ENCODE measurements at regions not wholly inside any gene's neighbourhood (a gene's known extent, or its start where the extent isn't known, plus 50 kb on each side); places are given as distances from the start of the nearest gene placed in this dataset.

DNA sequence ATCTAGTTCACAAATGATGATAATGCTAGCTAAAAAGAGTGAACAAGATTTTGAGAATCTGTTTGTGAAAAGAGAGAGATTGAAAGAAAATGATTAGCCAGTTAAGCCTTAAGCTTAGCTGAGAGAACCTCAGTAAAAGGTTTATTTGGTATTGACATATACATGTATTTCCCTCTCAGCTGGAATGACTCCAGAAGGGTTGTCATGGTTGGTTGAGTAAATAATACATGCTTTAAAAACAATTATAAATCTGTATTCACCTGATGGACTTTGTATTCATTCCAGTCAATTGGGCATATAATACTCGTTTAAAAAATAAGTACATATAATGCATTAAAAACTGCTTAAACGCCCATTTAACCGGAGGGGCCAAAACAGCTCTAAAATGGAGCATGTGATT is 181.4 kb downstream of the GRB14 start:
- no peak for DNase-seq

DNA sequence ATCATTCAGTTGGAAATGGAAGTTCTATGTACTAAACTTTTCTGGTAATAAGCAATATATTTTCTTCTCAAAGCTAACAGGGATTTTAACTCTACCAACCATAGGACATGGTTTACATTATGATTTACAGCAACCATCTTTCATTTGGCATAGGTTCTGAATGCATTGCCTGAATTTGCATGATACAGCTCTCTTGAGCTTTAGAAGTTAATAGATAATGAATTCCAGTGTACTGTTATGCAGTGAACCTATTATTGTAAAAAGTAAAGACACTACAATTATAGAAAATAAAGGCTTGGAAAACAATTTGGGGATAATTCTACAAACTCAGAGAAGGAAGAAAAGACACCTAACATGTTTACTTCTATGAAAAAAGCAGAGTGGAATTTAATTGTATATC is 182.0 kb downstream of the GRB14 start:
- DNase-seq, result no peak

- no peak for DNase-seq
Observed at GRCh38 chr2:164438490-164439205, 182.6 kb downstream of the GRB14 start.

DNA sequence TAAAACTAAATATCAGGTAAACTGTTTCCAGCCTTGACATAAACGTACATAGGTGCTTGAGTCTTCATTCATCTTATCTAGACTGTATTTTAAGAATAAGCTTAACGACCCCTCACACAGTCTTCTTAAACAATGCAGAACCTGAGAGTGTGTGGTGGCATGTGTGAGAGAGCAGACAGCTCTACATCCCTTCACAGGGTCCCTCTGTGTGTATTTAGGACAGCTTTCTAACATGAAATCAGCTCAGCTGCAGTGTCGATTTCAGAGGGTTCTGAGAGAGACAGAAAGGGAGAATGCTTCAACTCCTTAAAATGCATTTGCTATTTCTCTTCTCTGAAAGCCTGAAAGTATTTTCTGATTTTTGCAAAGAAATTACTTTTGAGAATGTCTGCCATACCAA is 185.2 kb downstream of the GRB14 start:
- peak; percentile 51 for DNase-seq

DNA sequence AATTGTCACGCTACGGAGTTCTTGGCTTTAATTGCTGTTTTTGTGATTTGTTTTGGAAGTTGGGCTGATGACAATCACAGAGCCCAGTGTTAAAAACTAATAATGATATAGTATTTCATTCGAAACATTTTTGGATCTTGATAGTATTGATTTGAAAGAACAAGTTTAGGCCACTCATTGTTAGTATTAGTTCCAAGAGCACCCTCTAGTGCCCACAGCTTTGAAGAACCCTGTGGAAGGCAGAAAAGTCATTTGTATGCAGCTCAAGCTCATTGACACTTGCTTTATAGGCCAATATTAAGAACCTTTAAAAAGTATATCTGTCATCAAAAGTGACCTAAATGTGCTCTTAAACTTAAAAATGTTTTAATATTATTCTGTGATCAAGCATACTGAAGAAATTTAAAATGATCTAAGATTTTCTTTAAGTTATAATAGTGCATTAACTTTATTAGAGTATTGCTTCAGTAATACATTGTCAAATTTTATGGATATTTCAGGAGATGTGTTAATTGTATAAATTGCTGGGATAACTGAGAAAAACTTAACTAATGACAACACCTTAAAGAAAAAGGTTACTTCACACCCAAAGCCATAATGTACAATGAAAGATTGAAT is 191.0 kb downstream of the GRB14 start:
- peak; percentile 41 for DNase-seq

DNA sequence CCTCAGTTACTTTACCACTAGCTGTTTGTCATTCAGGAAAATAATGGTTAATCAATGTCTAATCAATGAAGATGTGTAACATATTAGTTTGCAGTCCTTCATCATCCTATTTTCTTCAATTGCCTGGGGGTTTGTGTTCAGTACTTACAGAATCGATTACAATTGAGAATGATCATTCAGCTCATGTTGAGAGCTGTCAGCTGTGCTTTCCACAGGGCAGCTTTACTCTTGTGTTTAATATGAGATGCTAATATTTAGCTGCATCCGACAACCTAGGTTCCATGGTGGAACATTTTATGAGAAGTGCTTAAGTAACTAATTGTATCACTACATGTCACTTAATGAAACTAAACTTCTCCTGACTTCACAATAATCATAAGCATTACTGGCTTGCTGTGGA is 191.9 kb downstream of the GRB14 start:
- DNase-seq, result no peak

DNA sequence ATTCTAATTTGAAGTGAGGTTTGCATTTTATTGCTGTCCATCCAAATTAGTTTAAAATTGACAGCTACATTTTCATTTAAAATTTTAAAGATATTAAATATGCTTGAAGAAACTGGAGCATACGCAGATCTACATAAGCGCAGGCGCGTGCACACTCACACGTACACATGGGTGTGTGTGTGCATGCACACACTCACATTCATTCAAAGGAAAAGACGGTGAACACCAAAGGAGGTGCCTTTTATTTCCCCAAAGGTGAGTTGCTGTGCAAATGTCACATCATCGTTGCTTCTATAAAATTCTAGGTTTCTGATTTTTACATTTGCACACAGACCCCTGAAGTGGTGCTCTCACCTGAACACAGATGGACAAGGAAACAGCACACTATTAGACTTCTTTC is 194.2 kb downstream of the GRB14 start:
- DNase-seq, result peak; percentile 61

GRCh38 chr2:164420787-164421186 is 200.5 kb downstream of the GRB14 start:
- no peak for DNase-seq

GRCh38 chr2:164412831-164413230 is 208.5 kb downstream of the GRB14 start:
- DNase-seq, result no peak

GRCh38 chr2:164389411-164389810 is 231.9 kb downstream of the GRB14 start:
- no peak for DNase-seq

DNA sequence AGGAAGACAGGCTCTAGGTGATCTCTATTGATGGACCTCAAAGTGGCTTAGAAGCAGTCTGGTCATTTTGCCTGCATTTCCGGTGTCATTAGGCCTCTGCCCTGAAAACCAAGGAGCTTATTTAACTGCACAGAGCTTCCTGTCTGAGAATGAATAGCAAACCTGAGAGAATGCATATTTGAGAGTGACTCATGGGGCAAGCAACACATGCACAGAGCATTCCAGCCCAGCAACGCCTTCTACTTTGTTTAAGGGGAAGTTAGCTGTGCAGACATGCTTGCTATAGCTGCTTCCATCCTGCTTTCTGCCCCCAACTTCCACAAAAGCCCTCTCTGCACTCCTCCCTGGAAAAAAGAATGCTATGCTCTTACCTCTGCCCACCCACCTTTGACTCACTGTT is 232.8 kb downstream of the GRB14 start:
- no peak for DNase-seq

GRCh38 chr2:164386231-164386630 is 235.1 kb downstream of the GRB14 start:
- no peak for DNase-seq

DNA sequence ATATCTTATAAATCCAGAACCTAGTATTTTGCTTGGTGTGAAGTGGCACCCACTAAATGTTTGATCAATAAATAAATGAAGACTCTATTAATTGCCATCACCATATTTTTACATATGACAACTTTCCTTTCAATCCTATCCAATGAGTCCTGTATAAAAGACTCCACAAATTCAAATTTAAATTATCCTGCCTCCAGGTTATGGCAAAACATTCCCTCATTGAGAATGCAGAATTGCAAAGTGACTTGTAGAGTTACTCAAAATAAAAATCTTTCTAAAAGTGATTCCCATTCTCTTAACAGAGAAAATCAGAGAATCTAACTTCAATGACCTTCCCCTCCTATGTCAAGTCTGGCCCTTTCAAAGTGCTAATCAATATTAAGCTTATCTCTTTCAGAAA is 236.8 kb downstream of the GRB14 start:
- no peak for DNase-seq

- DNase-seq, result no peak
Observed at GRCh38 chr2:164371916-164372315, 249.4 kb downstream of the GRB14 start.

DNA sequence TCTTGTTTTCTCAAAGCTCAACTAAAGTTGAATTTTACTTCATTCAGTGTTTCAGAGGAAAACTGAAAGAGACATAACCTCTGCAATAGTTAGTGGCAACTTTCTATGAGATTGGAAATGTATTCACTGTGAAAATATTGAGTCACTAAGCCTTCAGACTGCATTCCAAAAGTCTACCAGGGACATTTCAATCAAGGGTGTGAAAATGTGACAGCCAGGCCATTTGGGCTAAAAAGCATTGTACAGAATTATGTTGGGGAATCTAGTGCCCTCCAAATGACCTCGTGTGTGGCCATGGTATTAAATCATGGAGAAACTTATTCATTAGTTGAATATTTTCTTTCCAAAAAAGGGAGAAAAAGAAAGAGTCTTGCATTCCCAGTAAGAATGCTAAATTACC is 251.9 kb downstream of the GRB14 start:
- no peak for DNase-seq

GRCh38 chr2:164368896-164369295 is 252.4 kb downstream of the GRB14 start:
- no peak for DNase-seq

GRCh38 chr2:164363646-164364045 is 257.6 kb downstream of the GRB14 start:
- DNase-seq, result no peak

DNA sequence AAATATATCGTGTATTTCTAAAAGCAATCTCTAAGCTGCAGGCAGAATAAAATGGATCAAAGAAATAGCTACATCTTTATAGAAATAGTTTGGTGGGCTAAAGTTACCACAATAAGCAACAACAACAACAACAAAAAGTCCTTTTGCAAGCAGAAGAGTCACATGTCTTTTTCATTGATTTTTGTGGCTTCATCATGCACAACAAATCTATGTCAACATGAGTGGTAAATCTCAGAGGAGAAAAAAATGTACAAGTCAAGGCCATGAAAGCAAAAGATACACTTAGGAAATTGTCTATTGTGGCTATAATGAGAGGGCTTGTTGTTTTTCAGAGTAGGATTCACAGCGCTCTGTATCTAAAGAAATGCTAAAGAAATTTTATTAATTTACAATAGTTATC is 269.7 kb downstream of the GRB14 start:
- no peak for DNase-seq

- DNase-seq, result no peak
Observed at GRCh38 chr2:164335947-164336346, 285.3 kb downstream of the GRB14 start.

- DNase-seq, result no peak
Observed at GRCh38 chr2:164335128-164335527, 286.2 kb downstream of the GRB14 start.

DNA sequence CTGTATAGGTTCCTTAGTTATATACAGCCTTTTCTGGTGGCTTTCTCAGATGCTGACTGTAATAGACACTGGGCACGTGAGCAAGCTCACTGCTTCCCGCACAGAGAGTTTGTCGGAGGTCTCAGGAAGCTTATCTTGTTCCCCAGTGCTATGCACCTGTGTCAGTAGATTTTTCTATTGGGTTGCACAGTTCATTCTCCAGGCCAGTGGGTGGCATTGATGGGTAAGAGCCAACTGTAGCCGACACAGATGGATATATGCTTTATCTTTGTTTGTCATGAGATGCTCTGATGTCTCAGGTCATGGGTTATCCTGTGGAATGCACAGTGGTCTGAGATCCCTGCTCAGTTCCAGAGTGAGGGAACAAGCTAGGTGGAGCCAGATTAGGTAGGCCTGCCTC is 293.0 kb downstream of the GRB14 start:
- DNase-seq, result no peak

- DNase-seq, result no peak
Observed at GRCh38 chr2:164323978-164324377, 297.3 kb downstream of the GRB14 start.

GRCh38 chr2:164314148-164314547 is 307.1 kb downstream of the GRB14 start:
- DNase-seq, result no peak

DNA sequence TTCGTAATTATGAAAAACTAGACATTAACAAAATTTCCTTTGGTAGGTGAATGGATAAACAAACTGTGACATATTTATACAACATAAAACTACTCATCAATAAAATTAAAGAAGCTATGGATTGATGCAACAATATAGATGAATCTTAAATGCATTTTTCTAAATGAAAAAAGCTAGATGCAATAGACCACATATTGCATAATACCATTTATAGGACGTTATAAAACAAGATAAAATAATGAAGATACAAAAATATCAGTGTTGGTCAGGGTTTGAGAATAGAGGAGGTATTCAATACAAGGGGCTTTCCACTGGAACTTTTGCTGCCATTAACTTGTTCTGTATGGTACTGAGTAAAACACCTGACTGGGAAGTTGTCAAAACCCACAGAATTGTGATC is 314.4 kb downstream of the GRB14 start:
- no peak for DNase-seq

DNA sequence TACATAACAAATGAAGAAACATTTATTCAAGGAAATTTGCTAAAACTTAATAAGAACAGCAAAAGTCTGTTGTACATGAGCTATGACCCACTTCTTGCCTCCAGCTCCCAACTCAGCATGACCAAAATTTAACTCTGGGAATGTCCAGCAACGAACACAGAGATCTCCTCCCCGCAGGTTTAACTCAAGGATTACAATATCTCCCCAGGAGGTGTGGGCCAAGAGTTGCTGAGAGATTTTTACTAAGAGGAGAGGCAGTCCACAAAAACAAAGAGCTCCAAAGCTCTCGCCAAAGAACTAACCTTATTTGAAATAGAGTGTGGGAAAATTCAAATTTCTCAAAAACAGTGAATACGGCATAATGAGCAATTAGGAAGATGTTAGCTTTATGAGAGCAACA is 318.5 kb downstream of the GRB14 start:
- no peak for DNase-seq

Data from retina (tissue), 1 donor.